ENCODE measurements at regions not wholly inside any gene's neighbourhood (a gene's known extent, or its start where the extent isn't known, plus 50 kb on each side); places are given as distances from the start of the nearest gene placed in this dataset.

DNA sequence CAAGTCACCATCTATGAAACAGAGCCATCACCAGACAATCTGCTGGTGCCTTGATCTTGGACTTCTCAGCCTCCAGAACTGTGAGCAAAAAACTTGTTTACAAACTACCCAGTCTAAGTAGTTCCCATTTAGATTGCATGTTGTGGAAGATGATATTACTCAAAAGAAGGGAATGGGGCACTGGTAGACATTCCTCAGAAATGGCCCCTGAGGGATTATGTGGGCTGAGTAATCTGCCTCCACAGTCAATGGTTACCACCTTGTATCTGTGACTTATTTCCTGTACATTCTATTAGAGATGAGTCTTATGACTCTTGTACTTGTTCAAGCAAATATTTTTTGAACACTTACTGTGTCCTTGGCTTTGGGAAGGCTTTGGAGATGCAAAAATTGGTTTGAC lies 160.4 kb downstream of the NUP35 start:
- H3K4me3 Mint-ChIP-seq = no peak overlapping the region
- ChIA-PET CTCF (no interaction called here), POLR2A (no interaction called here)
- no peaks in the 10 kb centered on the region for H3K36me3 Mint-ChIP-seq (ENCODE audit: low read depth)
- DNase-seq (no peak), ATAC-seq (no peak)
- intact Hi-C loops (cut with DNase I, micrococcal nuclease) = no loop called here
- no peak overlapping the region for H3K27ac Mint-ChIP-seq
- H3K9me3 Mint-ChIP-seq (ENCODE audit: low read depth) = no peaks in the 10 kb centered on the region
- no peaks in the 10 kb centered on the region for H3K4me1 Mint-ChIP-seq
- no peaks in the 10 kb centered on the region for H3K27me3 Mint-ChIP-seq

DNA sequence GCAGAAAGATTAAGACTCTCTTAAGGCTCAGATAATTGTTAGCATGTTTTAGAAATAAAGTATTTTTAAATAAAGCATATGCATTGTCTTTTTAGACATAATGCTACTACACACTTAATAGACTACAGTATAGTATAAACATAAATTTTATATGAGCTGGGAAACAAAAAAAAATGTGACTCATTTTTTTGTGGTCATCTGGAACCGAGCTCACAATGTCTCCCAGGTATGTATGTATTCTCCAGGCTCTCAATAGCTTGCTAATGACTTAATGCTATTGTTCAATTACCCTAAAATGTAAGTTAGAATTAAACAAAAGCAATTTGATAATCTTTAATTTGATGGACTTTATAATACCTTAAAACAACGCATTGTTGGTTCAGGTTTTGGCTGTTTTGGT lies 167.2 kb downstream of the NUP35 start:
- ChIA-PET POLR2A (no interaction called here), CTCF (no interaction called here)
- Mint-ChIP-seq H3K9me3 (ENCODE audit: low read depth) (no peaks in the 10 kb centered on the region), H3K4me1 (no peaks in the 10 kb centered on the region), H3K27ac (no peak overlapping the region), H3K4me3 (no peak overlapping the region), H3K36me3 (ENCODE audit: low read depth) (no peaks in the 10 kb centered on the region), H3K27me3 (no peaks in the 10 kb centered on the region)
- DNase-seq (no peak), ATAC-seq (no peak)
- intact Hi-C loops (cut with DNase I, micrococcal nuclease) = no loop called here

- DNase-seq (no peak), ATAC-seq (no peak)
- Mint-ChIP-seq H3K9me3 (ENCODE audit: low read depth) (peaks cover 2% of the 10 kb centered on the region), H3K27ac (no peak overlapping the region), H3K27me3 (no peaks in the 10 kb centered on the region), H3K4me3 (no peak overlapping the region), H3K4me1 (no peaks in the 10 kb centered on the region), H3K36me3 (ENCODE audit: low read depth) (no peaks in the 10 kb centered on the region)
- intact Hi-C loops (cut with DNase I, micrococcal nuclease) = no loop called here
- ChIA-PET CTCF (no interaction called here), POLR2A (no interaction called here)
These were observed 167.8 kb downstream of the NUP35 start for GRCh38 chr2:183292028-183292427.

GRCh38 chr2:183339311-183339710 lies 215.1 kb downstream of the NUP35 start:
- no peak overlapping the region for H3K27ac Mint-ChIP-seq
- peaks cover 12% of the 10 kb centered on the region for H3K9me3 Mint-ChIP-seq (ENCODE audit: low read depth)
- H3K36me3 Mint-ChIP-seq (ENCODE audit: low read depth) = no peaks in the 10 kb centered on the region
- POLR2A ChIA-PET = no interaction called here
- CTCF ChIA-PET = no interaction called here
- H3K4me1 Mint-ChIP-seq = no peaks in the 10 kb centered on the region
- no peak for ATAC-seq
- no peak overlapping the region for H3K4me3 Mint-ChIP-seq
- DNase-seq = no peak
- intact Hi-C loops (cut with DNase I, micrococcal nuclease) = no loop called here
- no peaks in the 10 kb centered on the region for H3K27me3 Mint-ChIP-seq

DNA sequence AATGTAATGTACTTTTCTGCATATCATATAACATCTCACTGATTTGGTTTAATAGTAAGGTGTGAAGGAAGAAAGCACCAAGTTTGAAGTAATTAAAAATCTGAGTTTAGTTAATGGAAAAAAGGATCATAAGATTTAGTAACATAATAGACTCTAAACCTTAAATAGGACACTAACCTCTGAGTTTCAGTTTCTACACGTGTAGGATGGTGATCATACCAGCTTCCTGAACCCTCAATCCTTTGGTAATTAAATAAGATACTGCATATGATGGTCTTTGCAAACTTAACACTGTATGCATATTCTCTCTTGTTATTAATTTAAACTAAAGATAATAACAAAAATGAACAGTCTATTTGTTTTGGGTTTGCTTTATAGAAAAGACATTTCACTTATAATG lies 216.8 kb downstream of the NUP35 start:
- no peak overlapping the region for H3K27ac Mint-ChIP-seq
- no peaks in the 10 kb centered on the region for H3K36me3 Mint-ChIP-seq (ENCODE audit: low read depth)
- no peaks in the 10 kb centered on the region for H3K4me1 Mint-ChIP-seq
- H3K27me3 Mint-ChIP-seq = no peaks in the 10 kb centered on the region
- no peak for DNase-seq
- no peak overlapping the region for H3K4me3 Mint-ChIP-seq
- intact Hi-C loops (cut with DNase I, micrococcal nuclease) = no loop called here
- ChIA-PET CTCF (no interaction called here), POLR2A (no interaction called here)
- no peak for ATAC-seq
- H3K9me3 Mint-ChIP-seq (ENCODE audit: low read depth) = peaks cover 12% of the 10 kb centered on the region

- CTCF ChIA-PET = interaction anchor here (0.7 kb wide), 1 partner anchor 193 kb away, joined by 3 read pairs; no protein-coding TSS in a partner anchor
- intact Hi-C loops (cut with DNase I, micrococcal nuclease) = no loop called here
- Mint-ChIP-seq H3K27me3 (no peaks in the 10 kb centered on the region), H3K4me3 (no peak overlapping the region), H3K36me3 (ENCODE audit: low read depth) (no peaks in the 10 kb centered on the region), H3K4me1 (no peaks in the 10 kb centered on the region), H3K27ac (no peak overlapping the region), H3K9me3 (ENCODE audit: low read depth) (no peaks in the 10 kb centered on the region)
- DNase-seq (no peak), ATAC-seq (no peak)
- POLR2A ChIA-PET = no interaction called here
These were observed 223.7 kb downstream of the NUP35 start for GRCh38 chr2:183347969-183348368.

DNA sequence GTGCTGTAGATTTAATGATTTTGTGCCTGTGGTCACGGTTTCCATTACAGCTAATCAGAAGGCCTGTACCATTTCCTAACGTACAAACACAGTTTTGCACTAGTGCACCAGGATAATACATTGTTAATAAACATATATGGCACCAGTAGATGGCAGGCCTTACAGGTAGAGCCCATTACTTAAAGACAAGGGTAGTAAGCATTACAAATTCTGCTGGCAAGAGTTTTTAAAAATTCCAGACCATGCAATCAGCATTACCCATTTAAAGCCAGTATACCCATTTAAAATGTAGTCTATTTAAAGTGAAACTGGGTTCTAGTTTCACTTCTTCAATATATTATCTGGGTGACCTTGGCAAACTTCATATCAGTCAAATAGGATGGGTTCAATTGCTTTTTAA lies 224.2 kb downstream of the NUP35 start:
- Mint-ChIP-seq H3K36me3 (ENCODE audit: low read depth) (no peaks in the 10 kb centered on the region), H3K9me3 (ENCODE audit: low read depth) (no peaks in the 10 kb centered on the region), H3K4me3 (no peak overlapping the region), H3K27me3 (no peaks in the 10 kb centered on the region), H3K27ac (no peak overlapping the region), H3K4me1 (no peaks in the 10 kb centered on the region)
- ChIA-PET POLR2A (no interaction called here), CTCF (interaction anchor here (0.7 kb wide), 1 partner anchor 194 kb away, joined by 3 read pairs; no protein-coding TSS in a partner anchor)
- intact Hi-C loops (cut with DNase I, micrococcal nuclease) = no loop called here
- no peak for DNase-seq
- no peak for ATAC-seq

DNA sequence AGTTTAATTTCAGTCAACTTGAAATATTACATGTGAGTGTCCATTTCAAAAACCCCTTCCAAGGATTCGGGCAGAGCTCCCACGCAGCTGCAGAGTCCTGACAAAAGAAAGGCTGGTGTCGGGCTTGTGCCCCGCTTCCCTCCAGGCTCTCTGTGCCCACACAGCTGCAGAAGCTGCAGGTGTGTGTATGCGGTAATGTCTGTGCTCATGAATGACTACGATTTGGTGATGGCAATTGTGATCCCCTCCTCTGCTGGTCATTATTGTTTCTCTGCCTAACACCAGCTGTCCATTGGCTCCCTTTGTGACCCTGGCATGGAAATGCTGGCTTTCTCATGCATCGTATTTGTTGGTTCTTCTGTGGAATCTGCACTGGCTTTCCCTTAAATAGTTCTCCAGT lies 224.8 kb downstream of the NUP35 start:
- no peak for ATAC-seq
- no peaks in the 10 kb centered on the region for H3K36me3 Mint-ChIP-seq (ENCODE audit: low read depth)
- no peak overlapping the region for H3K4me3 Mint-ChIP-seq
- DNase-seq = no peak
- ChIA-PET POLR2A (no interaction called here), CTCF (no interaction called here)
- intact Hi-C loops (cut with DNase I, micrococcal nuclease) = no loop called here
- no peak overlapping the region for H3K27ac Mint-ChIP-seq
- H3K4me1 Mint-ChIP-seq = no peaks in the 10 kb centered on the region
- no peaks in the 10 kb centered on the region for H3K9me3 Mint-ChIP-seq (ENCODE audit: low read depth)
- H3K27me3 Mint-ChIP-seq = no peaks in the 10 kb centered on the region

DNA sequence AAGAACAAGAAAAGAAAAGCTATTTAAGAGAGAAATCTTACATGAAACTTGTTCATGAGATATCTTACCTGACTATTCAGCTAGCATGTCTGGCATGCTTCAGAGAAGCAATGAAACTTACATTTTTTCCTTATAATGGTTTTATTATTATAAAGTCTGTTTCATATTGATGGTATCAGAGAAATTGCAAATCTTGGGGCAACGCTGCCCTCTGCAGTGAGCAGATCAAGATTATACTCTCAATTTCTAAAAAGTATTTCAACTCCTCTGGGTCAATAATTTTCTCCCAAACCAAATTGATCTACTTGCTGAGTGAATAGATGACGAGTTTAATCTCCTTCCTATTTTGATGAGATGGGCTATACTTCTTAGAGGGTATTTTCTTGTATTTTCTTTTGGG lies 235.6 kb downstream of the NUP35 start:
- intact Hi-C loops (cut with DNase I, micrococcal nuclease) = no loop called here
- no peak overlapping the region for H3K4me3 Mint-ChIP-seq
- H3K36me3 Mint-ChIP-seq (ENCODE audit: low read depth) = no peaks in the 10 kb centered on the region
- DNase-seq = peak; percentile 4
- no peak for ATAC-seq
- POLR2A ChIA-PET = no interaction called here
- H3K9me3 Mint-ChIP-seq (ENCODE audit: low read depth) = no peaks in the 10 kb centered on the region
- H3K27ac Mint-ChIP-seq = no peak overlapping the region
- CTCF ChIA-PET = interaction anchor here (1.0 kb wide), 1 partner anchor 181 kb away, joined by 3 read pairs; no protein-coding TSS in a partner anchor
- no peaks in the 10 kb centered on the region for H3K27me3 Mint-ChIP-seq
- H3K4me1 Mint-ChIP-seq = no peaks in the 10 kb centered on the region

DNA sequence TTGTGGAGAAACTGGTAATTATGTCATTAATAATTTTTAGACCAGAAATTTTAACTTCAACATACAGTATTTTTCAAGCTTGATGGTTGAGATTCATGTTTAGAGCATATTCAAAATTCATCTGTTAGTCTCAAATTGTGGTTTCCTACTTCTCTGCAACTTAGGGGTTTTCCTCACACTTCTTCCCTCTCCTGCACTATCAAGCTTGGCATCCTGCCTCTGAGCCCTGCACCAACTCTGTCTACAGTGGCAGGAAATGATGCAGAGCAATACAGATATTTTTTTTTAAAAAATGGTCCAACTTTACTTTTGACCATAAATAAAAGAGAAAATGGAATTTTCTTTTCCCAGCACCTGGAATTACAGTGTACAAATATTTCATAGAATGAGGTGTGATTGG lies 247.3 kb downstream of the NUP35 start:
- Mint-ChIP-seq H3K4me1 (no peaks in the 10 kb centered on the region), H3K36me3 (ENCODE audit: low read depth) (no peaks in the 10 kb centered on the region), H3K9me3 (ENCODE audit: low read depth) (no peaks in the 10 kb centered on the region), H3K27me3 (no peaks in the 10 kb centered on the region), H3K4me3 (no peak overlapping the region), H3K27ac (no peak overlapping the region)
- CTCF ChIA-PET = no interaction called here
- POLR2A ChIA-PET = no interaction called here
- DNase-seq = no peak
- ATAC-seq = no peak
- intact Hi-C loops (cut with DNase I, micrococcal nuclease) = no loop called here

DNA sequence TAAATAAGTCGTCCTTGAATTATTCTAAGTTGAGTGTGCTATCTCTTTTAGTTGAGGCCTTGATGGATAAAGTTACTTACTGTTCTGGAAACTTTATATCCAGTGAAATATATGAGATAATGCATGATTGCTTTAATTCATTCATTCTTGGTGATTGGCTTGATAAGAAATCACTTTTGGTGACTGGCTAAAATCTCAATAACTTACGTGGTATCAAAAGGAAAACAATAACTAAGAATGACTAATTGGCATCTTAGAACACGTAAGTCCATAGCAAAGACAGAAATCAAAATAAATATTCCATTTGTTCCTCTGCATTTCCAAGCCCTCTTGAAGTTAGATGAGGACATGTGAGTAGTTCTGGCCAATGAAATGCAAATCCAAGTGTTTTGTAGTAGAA lies 251.6 kb downstream of the NUP35 start:
- no peaks in the 10 kb centered on the region for H3K9me3 Mint-ChIP-seq (ENCODE audit: low read depth)
- H3K4me3 Mint-ChIP-seq = no peak overlapping the region
- H3K36me3 Mint-ChIP-seq (ENCODE audit: low read depth) = no peaks in the 10 kb centered on the region
- H3K4me1 Mint-ChIP-seq = no peaks in the 10 kb centered on the region
- no peak overlapping the region for H3K27ac Mint-ChIP-seq
- DNase-seq = no peak
- H3K27me3 Mint-ChIP-seq = no peaks in the 10 kb centered on the region
- POLR2A ChIA-PET = interaction anchor here (0.7 kb wide), 1 partner anchor 93 kb away, joined by 3 read pairs; no protein-coding TSS in a partner anchor
- intact Hi-C loops (cut with DNase I, micrococcal nuclease) = no loop called here
- no peak for ATAC-seq
- CTCF ChIA-PET = interaction anchor here (0.5 kb wide), 1 partner anchor 336 kb away, joined by 3 read pairs; no protein-coding TSS in a partner anchor

GRCh38 chr2:183383854-183384253 lies 259.6 kb downstream of the NUP35 start:
- ChIA-PET CTCF (no interaction called here), POLR2A (no interaction called here)
- no peaks in the 10 kb centered on the region for H3K36me3 Mint-ChIP-seq (ENCODE audit: low read depth)
- no peak overlapping the region for H3K4me3 Mint-ChIP-seq
- peaks cover 19% of the 10 kb centered on the region for H3K9me3 Mint-ChIP-seq (ENCODE audit: low read depth)
- ATAC-seq (no peak), DNase-seq (no peak)
- intact Hi-C loops (cut with DNase I, micrococcal nuclease) = no loop called here
- no peaks in the 10 kb centered on the region for H3K27me3 Mint-ChIP-seq
- no peaks in the 10 kb centered on the region for H3K4me1 Mint-ChIP-seq
- no peak overlapping the region for H3K27ac Mint-ChIP-seq

- Mint-ChIP-seq H3K27me3 (no peaks in the 10 kb centered on the region), H3K4me3 (no peak overlapping the region), H3K4me1 (no peaks in the 10 kb centered on the region), H3K27ac (no peak overlapping the region), H3K9me3 (ENCODE audit: low read depth) (peaks cover 38% of the 10 kb centered on the region), H3K36me3 (ENCODE audit: low read depth) (no peaks in the 10 kb centered on the region)
- ChIA-PET CTCF (no interaction called here), POLR2A (no interaction called here)
- ATAC-seq (no peak), DNase-seq (no peak)
- intact Hi-C loops (cut with DNase I, micrococcal nuclease) = no loop called here
These were observed 265.4 kb downstream of the NUP35 start for GRCh38 chr2:183389546-183390080.

Measured in activated CD4-positive, alpha-beta T cell treated with anti-CD3 and anti-CD28 coated beads for 36 hours (primary cell).